GM12878 (cell line): ENCODE measurements at regions not wholly inside any gene's neighbourhood (a gene's known extent, or its start where the extent isn't known, plus 50 kb on each side); places are given as distances from the start of the nearest gene placed in this dataset.

Source experiments
- ATF2 ChIP-seq: IDR thresholded peaks from 2 replicates; pipeline ENCODE4 v1.6.1; 2012; ENCODE audit warnings: low read length, inconsistent platforms
- BHLHE40 ChIP-seq, 2 experiments: fragments of 450-650 bp in 1 of 2; IDR thresholded peaks; 2 replicates each; pipeline ENCODE4 v1.6.1; 2011 to 2017; ENCODE audit warnings: low read depth in 2 of 2, borderline replicate concordance in 1 of 2, improper control_type of control experiment in 1 of 2, low read length in 1 of 2, mild to moderate bottlenecking in 1 of 2
- BRCA1 ChIP-seq: IDR thresholded peaks from 2 replicates; pipeline ENCODE4 v1.6.1; 2011; ENCODE audit warnings: low read depth, low read length, improper control_type of control experiment
- CEBPB ChIP-seq, 2 experiments: fragments of 150-350 bp in 1 of 2; IDR thresholded peaks; 2 replicates each; pipeline ENCODE4 v1.6.1; 2012 to 2014; ENCODE audit warnings: low read depth in 2 of 2, low read length in 2 of 2, borderline replicate concordance in 1 of 2, inconsistent platforms in 1 of 2
- CREM ChIP-seq: IDR thresholded peaks from 2 replicates; pipeline ENCODE4 v1.6.1; 2014; ENCODE audit warnings: antibody characterized with exemption, low read depth
- EP300 ChIP-seq, 2 experiments: fragments of 150-350 bp in 1 of 2; IDR thresholded peaks; 2 replicates each; pipeline ENCODE4 v1.6.1; 2011 to 2012; ENCODE audit warnings: low read depth in 2 of 2, low read length in 2 of 2, borderline replicate concordance in 1 of 2, improper control_type of control experiment in 1 of 2, inconsistent platforms in 1 of 2; ENCODE audit not compliant: control insufficient read depth in 1 of 2
- ETV6 ChIP-seq, 2 experiments: fragments of 450-650 bp in 1 of 2; IDR thresholded peaks in 1 of 2; conservative IDR thresholded peaks in 1 of 2; 2 replicates each; pipeline ENCODE4 v1.6.1; 2014; ENCODE audit warnings: antibody characterized with exemption in 1 of 2, borderline replicate concordance in 1 of 2, low read depth in 1 of 2, mild to moderate bottlenecking in 1 of 2, moderate library complexity in 1 of 2
- FOXM1 ChIP-seq: IDR thresholded peaks from 2 replicates; pipeline ENCODE4 v1.6.1; 2012; ENCODE audit warnings: low read depth, mild to moderate bottlenecking, inconsistent platforms, low read length, moderate library complexity
- HDAC2 ChIP-seq: fragments of 200-600 bp; sonication (generic); IDR thresholded peaks from 2 replicates; pipeline ENCODE4 v1.6.1; 2017
- HDAC6 ChIP-seq: fragments of 200-600 bp; sonication (generic); IDR thresholded peaks from one replicate; pipeline ENCODE4 v1.8.0; 2017; ENCODE audit warnings: antibody characterized with exemption; ENCODE audit not compliant: unreplicated experiment
- IKZF2 ChIP-seq, 2 experiments: fragments of 450-650 bp; IDR thresholded peaks; 2 replicates each; pipeline ENCODE4 v1.6.1; 2017; ENCODE audit warnings: mild to moderate bottlenecking in 2 of 2, moderate library complexity in 2 of 2
- IRF4 ChIP-seq: IDR thresholded peaks from 2 replicates; pipeline ENCODE4 v1.6.1; 2011; ENCODE audit warnings: low read depth, low read length
- IRF5 ChIP-seq: fragments of 450-650 bp; IDR thresholded peaks from 2 replicates; pipeline ENCODE4 v1.6.1; 2017; ENCODE audit warnings: borderline replicate concordance
- JUNB ChIP-seq: IDR thresholded peaks from 2 replicates; pipeline ENCODE4 v1.6.1; 2016; ENCODE audit warnings: antibody characterized with exemption, mild to moderate bottlenecking
- JUND ChIP-seq: IDR thresholded peaks from 2 replicates; pipeline ENCODE4 v1.6.1; 2012; ENCODE audit warnings: low read depth, mild to moderate bottlenecking, low read length, improper control_type of control experiment, moderate library complexity
- MEF2A ChIP-seq: IDR thresholded peaks from 2 replicates; pipeline ENCODE4 v1.6.1; 2011; ENCODE audit warnings: low read depth, mild to moderate bottlenecking, low read length, moderate library complexity; ENCODE audit not compliant: insufficient read depth
- MTA3 ChIP-seq: IDR thresholded peaks from 2 replicates; pipeline ENCODE4 v1.6.1; 2012; ENCODE audit warnings: low read length, inconsistent platforms, borderline replicate concordance
- RAD51 ChIP-seq: fragments of 450-650 bp; IDR thresholded peaks from 2 replicates; pipeline ENCODE4 v1.6.1; 2016; ENCODE audit warnings: moderate library complexity, mild to moderate bottlenecking, inconsistent platforms
- RBBP5 ChIP-seq: fragments of 200-600 bp; sonication (generic); conservative IDR thresholded peaks from 2 replicates; pipeline ENCODE4 v1.6.1; 2016
- RUNX3 ChIP-seq: IDR thresholded peaks from 2 replicates; pipeline ENCODE4 v1.6.1; 2012; ENCODE audit warnings: low read length, inconsistent platforms
- SIN3A ChIP-seq: IDR thresholded peaks from 2 replicates; pipeline ENCODE4 v1.6.1; 2012; ENCODE audit warnings: low read depth, low read length, improper control_type of control experiment
- SP1 ChIP-seq: IDR thresholded peaks from one replicate; pipeline ENCODE4 v1.6.1; 2011; ENCODE audit warnings: low read depth, low read length
- STAT1 ChIP-seq: fragments of 450-650 bp; conservative IDR thresholded peaks from 2 replicates; pipeline ENCODE4 v1.6.1; 2014; ENCODE audit warnings: antibody characterized with exemption, mild to moderate bottlenecking
- TCF12 ChIP-seq: IDR thresholded peaks from 2 replicates; pipeline ENCODE4 v1.6.1; 2011; ENCODE audit warnings: low read depth, mild to moderate bottlenecking, low read length
- ZZZ3 ChIP-seq: IDR thresholded peaks from 2 replicates; pipeline ENCODE4 v1.6.1; 2011; ENCODE audit warnings: low read depth; ENCODE audit not compliant: control insufficient read depth, insufficient read length
- TF ChIP-seq, protein P1 (sequence below): fragments of 450-650 bp; IDR thresholded peaks from 2 replicates; pipeline ENCODE4 v1.6.1; 2016; ENCODE audit warnings: mild to moderate bottlenecking
- TF ChIP-seq, protein P2 (sequence below): fragments of 450-650 bp; IDR thresholded peaks from 2 replicates; pipeline ENCODE4 v1.6.1; 2017; ENCODE audit warnings: mild to moderate bottlenecking, low read depth, inconsistent platforms; ENCODE audit not compliant: poor library complexity, severe bottlenecking

GRCh38 chr13:73924607-73925006, 209.6 kb downstream of the KLF12 start (continued):
- TF ChIP-seq ETV6 (conservative IDR thresholded peaks at IDR 0.05 in 1 of 2, IDR thresholded peaks at IDR 0.05 in 1 of 2; ENCODE audit: borderline replicate concordance in 1 of 2, low read depth in 1 of 2) (no peak), RBBP5 (no peak), BHLHE40 (IDR thresholded peaks at IDR 0.05; ENCODE audit: borderline replicate concordance in 1 of 2, low read depth in 2 of 2, low read length in 1 of 2) (0 out of 4 replicates have a peak, but pooled peaks of 1 of the 2 experiments have one; percentile 12), FOXM1 (0 out of 2 replicates have a peak, but pooled peaks have one; percentile 26), JUND (peak; percentile 54; the same call in 1 of the 2 replicates), IRF4 (peak; percentile 65; the same call in 1 of the 2 replicates), ATF2 (peak; percentile 62; the same call in 1 of the 2 replicates), TCF12 (no peak), EP300 (IDR thresholded peaks at IDR 0.05; ENCODE audit: borderline replicate concordance in 1 of 2, control insufficient read depth in 1 of 2, low read depth in 2 of 2, low read length in 2 of 2) (0 out of 4 replicates have a peak, but pooled peaks of 1 of the 2 experiments have one; percentile 25), BRCA1 (no peak), MEF2A (peak; percentile 84; the same call in 1 of the 2 replicates), IKZF2 (IDR thresholded peaks at IDR 0.05) (peak; percentile 46 to 60), CREM (no peak), SP1 (peak; percentile 11), CEBPB (IDR thresholded peaks at IDR 0.05; ENCODE audit: borderline replicate concordance in 1 of 2, low read depth in 2 of 2, low read length in 2 of 2) (no peak), RAD51 (no peak), IRF5 (no peak), RUNX3 (peak; percentile 75), ZZZ3 (no peak), MTA3 (no peak), SIN3A (no peak), HDAC2 (no peak), HDAC6 (no peak), STAT1 (no peak), JUNB (peak; percentile 41)
- TF ChIP-seq, protein P1, sequence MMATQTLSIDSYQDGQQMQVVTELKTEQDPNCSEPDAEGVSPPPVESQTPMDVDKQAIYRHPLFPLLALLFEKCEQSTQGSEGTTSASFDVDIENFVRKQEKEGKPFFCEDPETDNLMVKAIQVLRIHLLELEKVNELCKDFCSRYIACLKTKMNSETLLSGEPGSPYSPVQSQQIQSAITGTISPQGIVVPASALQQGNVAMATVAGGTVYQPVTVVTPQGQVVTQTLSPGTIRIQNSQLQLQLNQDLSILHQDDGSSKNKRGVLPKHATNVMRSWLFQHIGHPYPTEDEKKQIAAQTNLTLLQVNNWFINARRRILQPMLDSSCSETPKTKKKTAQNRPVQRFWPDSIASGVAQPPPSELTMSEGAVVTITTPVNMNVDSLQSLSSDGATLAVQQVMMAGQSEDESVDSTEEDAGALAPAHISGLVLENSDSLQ: no peak
- TF ChIP-seq, protein P2, sequence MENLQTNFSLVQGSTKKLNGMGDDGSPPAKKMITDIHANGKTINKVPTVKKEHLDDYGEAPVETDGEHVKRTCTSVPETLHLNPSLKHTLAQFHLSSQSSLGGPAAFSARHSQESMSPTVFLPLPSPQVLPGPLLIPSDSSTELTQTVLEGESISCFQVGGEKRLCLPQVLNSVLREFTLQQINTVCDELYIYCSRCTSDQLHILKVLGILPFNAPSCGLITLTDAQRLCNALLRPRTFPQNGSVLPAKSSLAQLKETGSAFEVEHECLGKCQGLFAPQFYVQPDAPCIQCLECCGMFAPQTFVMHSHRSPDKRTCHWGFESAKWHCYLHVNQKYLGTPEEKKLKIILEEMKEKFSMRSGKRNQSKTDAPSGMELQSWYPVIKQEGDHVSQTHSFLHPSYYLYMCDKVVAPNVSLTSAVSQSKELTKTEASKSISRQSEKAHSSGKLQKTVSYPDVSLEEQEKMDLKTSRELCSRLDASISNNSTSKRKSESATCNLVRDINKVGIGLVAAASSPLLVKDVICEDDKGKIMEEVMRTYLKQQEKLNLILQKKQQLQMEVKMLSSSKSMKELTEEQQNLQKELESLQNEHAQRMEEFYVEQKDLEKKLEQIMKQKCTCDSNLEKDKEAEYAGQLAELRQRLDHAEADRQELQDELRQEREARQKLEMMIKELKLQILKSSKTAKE: peak; percentile 73
